CD4-positive, alpha-beta T cell treated with Interleukin-2 at 100 ng/mL for 4 hours (primary cell): ENCODE measurements at regions not wholly inside any gene's neighbourhood (a gene's known extent, or its start where the extent isn't known, plus 50 kb on each side); places are given as distances from the start of the nearest gene placed in this dataset.
"Not testable (repeated sequence)": the region's sequence is repeated elsewhere in the genome, so short reads cannot be mapped to it uniquely, and the experiment has no call there.

Experiments used
- DNase-seq: peaks from one replicate; pipeline ENCODE4 v3.0.0-alpha.2; 2020; ENCODE audit warnings: low spot score

- no peak for DNase-seq
These were observed 257.4 kb upstream of the USP25 start for GRCh38 chr21:15472108-15473040.

DNA sequence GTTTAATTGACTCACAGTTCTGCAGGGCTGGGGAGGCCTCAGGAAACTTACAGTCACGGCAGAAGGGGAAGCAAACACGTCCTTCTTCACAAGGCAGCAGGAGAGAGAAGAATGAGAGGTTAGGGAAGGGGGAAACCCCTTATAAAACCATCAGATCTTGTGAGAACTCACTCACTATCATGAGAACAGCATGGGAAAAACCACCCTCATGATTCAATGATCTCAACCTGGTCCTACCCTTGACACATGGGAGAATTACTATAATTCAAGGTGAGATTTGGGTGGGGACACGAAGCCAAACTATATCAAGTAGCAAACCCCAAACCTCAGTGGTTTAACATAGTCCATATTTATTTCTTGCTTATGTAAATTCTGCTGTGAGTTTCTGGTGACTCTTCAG, 252.0 kb upstream of the USP25 start:
- not testable (repeated sequence) for DNase-seq

DNA sequence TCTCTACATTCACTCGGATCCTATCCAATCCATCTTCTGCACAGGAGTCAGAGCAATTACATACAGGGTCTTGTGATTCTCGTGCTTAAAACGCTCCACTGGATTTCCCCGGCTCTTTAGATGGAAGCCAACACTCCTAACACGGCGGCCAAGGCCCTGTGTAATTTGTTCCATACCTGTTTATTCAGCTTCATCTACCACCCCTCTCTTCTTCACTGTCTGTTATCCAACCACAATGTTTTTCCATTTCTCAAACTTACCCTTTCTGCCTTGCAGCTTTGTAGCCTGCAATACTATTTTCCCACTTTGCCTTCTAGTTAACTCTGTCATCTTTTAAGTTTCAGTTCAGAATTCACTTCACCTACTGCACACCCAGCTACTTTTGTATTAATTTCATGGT, 249.6 kb upstream of the USP25 start:
- no peak for DNase-seq

DNA sequence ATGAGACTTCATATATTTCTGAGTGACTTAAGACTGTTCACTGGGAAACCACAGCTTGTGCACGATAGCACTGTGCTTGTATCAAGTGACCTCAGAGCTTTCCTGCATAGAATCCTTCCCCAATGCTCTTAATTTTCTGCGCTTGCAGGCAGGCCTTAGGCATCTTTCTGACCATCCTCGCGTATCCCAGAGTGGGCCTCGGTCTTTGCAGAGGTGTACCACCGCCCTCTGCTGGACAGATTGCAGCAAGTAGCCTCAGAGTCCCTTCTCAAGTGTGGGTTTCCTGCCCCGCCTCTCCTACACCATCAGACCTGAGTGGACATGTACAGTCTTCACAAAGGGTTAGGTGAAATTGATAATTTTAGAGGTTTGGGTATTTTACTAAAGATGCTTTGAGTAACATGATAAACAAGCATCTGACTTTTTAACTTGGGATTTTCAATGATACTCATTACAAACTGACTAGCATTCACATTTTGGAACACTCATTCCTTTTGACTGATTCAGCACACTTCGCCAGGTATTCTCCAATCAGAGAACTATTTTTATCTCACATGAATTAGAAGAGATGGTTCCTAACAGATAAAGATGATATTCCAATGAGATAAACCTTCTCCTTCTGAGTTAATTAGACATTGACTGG, 246.5 kb upstream of the USP25 start:
- peak; percentile 77 for DNase-seq

DNA sequence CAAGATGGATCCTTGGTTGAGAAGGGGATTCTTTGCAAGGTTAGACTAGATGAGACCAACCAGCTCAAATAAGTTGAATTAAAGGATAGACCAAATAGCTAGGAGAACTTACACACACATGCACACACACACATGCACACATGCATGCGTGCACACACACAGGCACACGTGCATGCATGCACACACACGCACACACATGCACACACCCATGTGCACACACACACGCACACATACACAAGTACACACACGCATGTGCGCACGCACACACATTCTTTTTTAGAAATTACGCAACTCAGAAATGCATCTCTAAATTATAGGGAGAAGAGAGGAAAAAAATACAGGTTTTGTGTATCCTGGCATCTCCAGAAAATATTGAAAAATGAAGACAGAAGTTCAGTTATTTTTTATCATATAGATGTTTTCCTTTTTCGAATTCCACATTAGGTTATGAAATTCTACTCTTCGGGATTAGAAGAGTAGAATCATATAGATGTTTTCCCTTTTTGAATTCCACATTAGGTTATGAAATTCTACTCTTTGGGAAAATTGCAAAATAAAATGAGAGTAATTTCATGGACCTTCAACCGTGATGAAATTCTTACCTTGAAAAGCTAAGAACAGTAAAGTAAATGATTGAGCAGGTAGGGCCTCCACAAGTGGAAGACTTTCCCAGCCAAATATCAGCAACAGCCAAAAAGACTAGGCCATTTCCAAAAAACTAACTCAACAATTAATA, 243.2 kb upstream of the USP25 start:
- no peak for DNase-seq

GRCh38 chr21:15487196-15487550, 242.6 kb upstream of the USP25 start:
- DNase-seq: no peak

DNA sequence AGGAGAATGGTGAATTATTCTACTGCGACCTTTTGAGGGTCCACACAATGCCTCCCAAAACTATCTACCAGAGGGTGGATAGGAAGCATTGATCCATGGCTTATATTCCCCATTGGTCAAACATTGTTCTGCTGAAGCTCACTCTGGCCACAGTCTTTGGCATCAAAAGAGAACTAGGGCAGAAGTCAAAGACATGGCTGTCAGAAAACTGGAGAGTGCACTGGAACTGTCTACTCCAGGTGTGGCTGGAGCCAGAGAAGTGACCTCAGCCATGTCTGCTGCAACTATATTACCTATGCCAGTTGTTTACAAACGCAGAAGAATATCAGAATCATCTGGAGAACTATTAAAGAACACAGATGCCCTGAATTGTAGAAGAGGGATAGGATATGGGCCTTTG, 238.7 kb upstream of the USP25 start:
- DNase-seq: no peak

GRCh38 chr21:15493646-15494045, 236.1 kb upstream of the USP25 start:
- DNase-seq: no peak

DNA sequence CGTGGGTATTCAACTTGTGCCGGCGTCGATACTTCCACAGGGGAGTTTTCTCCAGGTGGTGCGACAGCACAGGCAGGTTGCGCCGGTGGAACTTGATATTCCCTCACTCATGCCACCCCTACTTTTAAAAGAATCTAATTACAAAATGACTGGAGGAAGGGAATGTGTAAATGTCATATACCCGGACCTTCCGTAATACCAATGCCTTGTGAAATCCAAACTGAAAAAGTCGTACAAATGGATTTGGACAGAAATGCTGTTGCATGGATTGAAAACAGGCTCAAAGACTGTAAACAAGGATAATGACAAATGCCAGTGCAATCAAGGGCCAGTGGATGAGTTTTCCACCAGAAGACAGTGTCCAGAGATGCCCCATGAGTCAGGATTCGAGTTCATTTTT, 235.3 kb upstream of the USP25 start:
- no peak for DNase-seq

DNA sequence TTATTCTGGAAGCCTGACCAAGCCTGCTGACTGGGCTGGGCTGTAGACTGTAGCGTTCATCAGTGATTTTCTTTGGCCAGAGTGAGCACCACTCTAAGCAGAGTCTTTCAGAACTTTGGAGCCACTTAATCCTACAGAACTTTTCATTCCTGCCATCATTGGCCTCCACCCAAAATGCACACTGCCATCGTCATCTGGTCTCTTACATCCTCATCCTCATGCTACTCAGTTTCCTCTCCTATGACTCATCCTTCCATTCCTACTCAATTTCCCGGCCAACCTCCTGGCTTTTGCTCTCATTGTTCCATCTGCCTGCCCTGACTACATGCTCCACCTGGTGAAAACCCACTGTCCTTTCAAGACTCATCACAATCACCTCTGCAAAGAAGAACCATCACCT, 233.8 kb upstream of the USP25 start:
- DNase-seq: no peak

DNA sequence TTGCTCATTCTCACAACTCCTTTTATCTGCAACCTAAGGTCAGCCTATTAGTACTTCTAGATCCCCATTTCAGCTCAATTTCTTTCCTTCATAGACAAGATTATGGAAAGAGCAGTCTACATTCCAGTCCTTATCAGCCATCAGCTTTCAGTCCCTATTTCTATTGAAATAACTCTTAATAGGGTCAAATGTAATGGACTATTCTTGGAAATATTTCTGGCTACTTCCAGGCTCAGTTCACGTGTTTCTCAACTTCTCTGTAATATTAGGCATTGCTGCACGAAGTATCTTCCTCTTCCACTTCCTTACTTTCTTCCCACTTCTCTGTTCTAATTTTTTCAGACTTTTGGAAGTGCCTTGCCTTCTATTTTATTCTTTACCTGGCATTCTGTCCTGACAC, 232.9 kb upstream of the USP25 start:
- no peak for DNase-seq

GRCh38 chr21:15498455-15498854, 231.3 kb upstream of the USP25 start:
- DNase-seq: no peak

- no peak for DNase-seq
These were observed 223.7 kb upstream of the USP25 start for GRCh38 chr21:15506086-15506485.

DNA sequence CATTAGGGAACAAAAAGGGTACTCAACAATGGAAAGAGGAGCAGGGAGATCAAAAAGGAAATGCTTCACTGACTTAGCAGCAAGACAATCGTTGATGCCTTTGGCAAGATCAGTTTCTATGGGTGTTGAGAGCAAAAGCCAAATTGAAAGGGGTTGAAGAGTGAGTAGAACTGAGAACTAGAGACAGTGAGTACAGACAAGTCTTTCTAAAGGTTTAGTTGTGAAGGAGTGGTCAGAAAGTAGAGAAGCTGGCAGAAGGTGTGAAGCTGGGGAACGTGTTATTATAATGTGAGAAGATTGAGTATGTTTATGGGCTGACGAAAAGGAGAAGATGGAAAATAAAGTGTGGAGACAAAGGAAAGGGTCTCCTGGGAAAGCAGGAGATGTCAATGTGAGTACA, 221.2 kb upstream of the USP25 start:
- no peak for DNase-seq

DNA sequence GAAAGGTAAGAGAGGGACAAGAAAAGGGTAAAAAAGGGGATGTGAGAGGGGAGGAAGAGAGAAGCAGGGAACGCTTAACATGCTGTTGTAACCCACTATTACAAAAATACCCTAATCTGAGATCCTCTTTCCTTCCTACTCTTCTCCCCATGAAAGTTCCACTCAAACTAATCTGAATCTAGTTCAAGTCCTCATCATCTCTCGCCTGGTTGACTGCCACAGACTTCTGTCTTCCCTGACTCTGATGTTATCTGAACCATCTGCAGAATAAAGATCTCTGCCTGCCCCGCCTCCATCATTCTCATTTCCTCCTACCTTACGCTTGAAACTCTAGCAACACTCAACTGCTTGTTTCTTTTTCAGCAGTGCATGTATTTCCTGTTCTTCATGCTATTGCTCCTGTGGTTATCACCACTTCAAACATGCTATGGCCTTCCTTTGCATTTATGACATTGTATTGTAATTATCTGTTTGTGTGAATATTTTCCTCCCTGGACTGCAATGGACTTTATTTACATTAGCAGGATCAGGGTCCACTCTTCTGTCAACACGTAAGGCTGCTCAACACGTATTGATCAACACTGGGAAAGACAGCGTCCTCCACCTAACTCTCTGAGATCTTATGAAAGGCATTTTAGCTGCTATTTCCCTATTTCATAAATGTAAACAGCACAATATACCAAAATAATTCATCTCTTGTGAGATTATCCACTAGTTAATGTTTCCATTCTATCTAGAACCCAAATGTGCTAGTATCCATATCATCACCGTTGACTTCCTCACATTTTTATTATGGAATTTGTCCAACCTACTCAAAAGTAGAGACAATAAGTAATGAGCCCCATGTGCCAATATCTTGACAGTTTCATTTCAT, 215.5 kb upstream of the USP25 start:
- DNase-seq: peak; percentile 65

DNA sequence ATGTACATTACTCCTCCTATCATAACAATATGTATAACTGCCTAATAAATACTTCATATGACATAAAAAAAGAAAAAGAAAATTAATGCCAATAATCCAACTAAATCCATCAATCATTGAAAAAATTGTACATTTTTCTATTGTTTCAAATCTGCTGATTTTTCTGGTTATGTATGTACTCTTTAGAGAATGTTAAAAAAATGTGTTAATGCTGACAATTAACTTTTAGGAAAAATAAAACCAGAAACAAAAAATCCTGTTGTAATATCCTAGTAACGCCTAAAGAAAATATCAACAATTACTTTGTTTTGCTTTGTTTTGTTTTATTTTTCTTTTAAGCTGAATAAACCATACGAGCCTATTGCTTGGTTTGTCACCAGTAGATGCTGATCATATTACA, 213.9 kb upstream of the USP25 start:
- DNase-seq: no peak

DNA sequence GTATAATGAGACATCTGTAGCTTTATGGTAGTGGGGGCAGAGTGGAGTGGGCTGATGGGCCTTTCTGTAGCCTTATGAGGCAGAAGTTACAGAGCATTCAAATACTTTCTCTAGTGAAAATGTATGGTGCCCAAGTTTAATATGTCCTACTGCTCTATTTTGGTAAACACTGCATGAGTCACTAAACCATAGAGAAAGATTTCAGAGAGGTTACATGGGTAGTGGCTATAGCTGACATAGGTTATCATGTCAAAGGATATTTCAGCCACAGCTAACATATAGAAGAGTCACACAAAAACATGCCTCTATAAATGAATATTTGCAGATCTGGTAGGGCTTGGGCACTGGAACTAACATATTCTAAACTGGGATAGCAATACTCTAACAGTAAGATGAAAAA, 212.4 kb upstream of the USP25 start:
- no peak for DNase-seq

DNA sequence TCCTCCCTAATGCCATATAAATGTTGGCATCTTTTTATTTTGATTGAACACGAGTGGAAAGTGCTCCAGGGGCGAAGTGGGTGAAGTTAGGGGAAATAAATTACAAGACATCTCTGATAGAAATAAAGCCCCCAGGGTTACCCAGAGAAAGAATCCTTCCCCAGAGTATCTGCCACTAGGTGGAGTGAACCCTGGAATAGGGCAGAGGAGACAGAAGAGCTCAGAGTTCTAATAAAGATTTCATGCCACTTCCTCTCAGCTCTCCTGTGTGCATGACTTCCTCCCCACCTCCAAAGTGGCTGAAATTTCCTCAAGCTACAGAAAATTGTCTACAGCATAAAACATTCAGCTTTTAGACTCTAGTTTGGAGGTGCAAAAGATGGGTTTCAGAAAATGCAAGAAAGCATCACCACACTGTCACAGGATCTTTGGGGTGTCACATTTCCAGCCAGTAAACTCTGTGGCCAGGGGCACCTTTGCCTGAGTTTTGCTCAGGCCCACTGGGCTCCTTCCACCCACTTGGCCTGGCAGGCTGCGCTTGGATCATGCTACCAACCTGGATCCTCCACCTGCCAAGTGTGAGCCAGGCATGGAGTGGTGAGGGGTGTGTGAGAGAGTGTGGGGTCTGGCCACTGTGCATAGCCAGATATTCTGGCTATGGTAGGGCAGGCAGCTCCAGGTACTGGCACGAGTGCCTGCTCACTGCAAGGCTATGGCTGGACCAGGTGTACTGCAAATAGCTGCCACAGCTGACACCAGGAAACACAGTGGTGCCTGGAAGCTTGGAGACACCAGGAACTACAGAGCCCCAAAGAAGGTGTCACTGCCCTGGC, 208.8 kb upstream of the USP25 start:
- DNase-seq: no peak

- DNase-seq: no peak
These were observed 208.2 kb upstream of the USP25 start for GRCh38 chr21:15521644-15522001.

GRCh38 chr21:15522148-15522547, 207.6 kb upstream of the USP25 start:
- DNase-seq: no peak

DNA sequence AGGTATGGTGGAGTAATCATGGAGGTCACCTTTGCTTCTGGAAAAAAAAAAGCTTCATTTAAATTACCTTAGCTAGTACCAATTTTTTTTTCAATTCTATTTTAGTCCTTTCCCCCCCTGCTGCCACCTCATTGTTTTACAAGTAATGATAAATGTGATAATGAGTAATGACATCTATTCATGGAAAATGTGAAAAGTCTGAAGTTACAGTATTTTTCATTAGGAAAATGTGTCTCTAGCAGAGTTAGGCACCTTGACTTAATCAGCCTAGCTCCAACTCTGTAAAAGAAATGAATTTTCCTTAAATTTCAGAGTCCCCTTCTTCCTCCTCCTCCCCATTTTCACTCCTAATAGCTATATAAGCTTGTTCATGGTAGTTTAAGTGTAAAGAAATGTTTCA, 204.9 kb upstream of the USP25 start:
- DNase-seq: no peak
